ENCODE measurements at regions not wholly inside any gene's neighbourhood (a gene's known extent, or its start where the extent isn't known, plus 50 kb on each side); places are given as distances from the start of the nearest gene placed in this dataset.

GRCh38 chr1:80919426-80919825 lies 881.3 kb upstream of the ADGRL2 start:
- H3K9me3 ChIP-seq: no peaks in the 10 kb centered on the region
- no peaks in the 10 kb centered on the region for H3K27me3 ChIP-seq
- intact Hi-C loops (cut with DNase I; ENCODE audit: low total_unique reads): no loop called here
- no peak overlapping the region for H3K4me3 ChIP-seq
- no peak for DNase-seq
- H3K36me3 ChIP-seq (ENCODE audit: low read depth, missing control alignments): no peaks in the 10 kb centered on the region
- peaks cover 4% of the 10 kb centered on the region for H3K4me1 ChIP-seq
- TF ChIP-seq CTCF (IDR thresholded peaks at IDR 0.05) (no peak), POLR2A (IDR thresholded peaks at IDR 0.05) (no peak)
- no peak overlapping the region for H3K27ac ChIP-seq
- 93% methylated on average over 6 of the region's 6 CpGs for WGBS, 2 donors

- H3K27me3 ChIP-seq: no peaks in the 10 kb centered on the region
- H3K36me3 ChIP-seq (ENCODE audit: low read depth, missing control alignments): no peaks in the 10 kb centered on the region
- WGBS, 2 donors: 0 to 19% methylated on average over 1 of the region's 1 CpG
- intact Hi-C loops (cut with DNase I; ENCODE audit: low total_unique reads): no loop called here
- no peak for DNase-seq
- peaks cover 4% of the 10 kb centered on the region for H3K4me1 ChIP-seq
- no peak overlapping the region for H3K4me3 ChIP-seq
- TF ChIP-seq CTCF (IDR thresholded peaks at IDR 0.05) (no peak), POLR2A (IDR thresholded peaks at IDR 0.05) (no peak)
- no peaks in the 10 kb centered on the region for H3K9me3 ChIP-seq
- H3K27ac ChIP-seq: no peak overlapping the region
Measured at GRCh38 chr1:80918380-80918779, 882.4 kb upstream of the ADGRL2 start.

- intact Hi-C loops (cut with DNase I; ENCODE audit: low total_unique reads): no loop called here
Measured at GRCh38 chr1:80917826-80918225, 882.9 kb upstream of the ADGRL2 start.

GRCh38 chr1:80917225-80917624 lies 883.5 kb upstream of the ADGRL2 start:
- Histone ChIP-seq H3K4me1 (peaks cover 4% of the 10 kb centered on the region), H3K27me3 (no peaks in the 10 kb centered on the region), H3K9me3 (no peaks in the 10 kb centered on the region), H3K27ac (no peak overlapping the region), H3K36me3 (ENCODE audit: low read depth, missing control alignments) (no peaks in the 10 kb centered on the region), H3K4me3 (no peak overlapping the region)
- intact Hi-C loops (cut with DNase I; ENCODE audit: low total_unique reads): no loop called here
- 59% methylated on average over 1 of the region's 1 CpG for WGBS, 2 donors
- TF ChIP-seq CTCF (IDR thresholded peaks at IDR 0.05): no peak
- TF ChIP-seq POLR2A (IDR thresholded peaks at IDR 0.05): no peak
- no peak for DNase-seq

More at GRCh38 chr1:80917826-80918225, 882.9 kb upstream of the ADGRL2 start:
- Histone ChIP-seq H3K4me1 (peaks cover 4% of the 10 kb centered on the region), H3K4me3 (no peak overlapping the region), H3K27me3 (no peaks in the 10 kb centered on the region), H3K9me3 (no peaks in the 10 kb centered on the region), H3K36me3 (ENCODE audit: low read depth, missing control alignments) (no peaks in the 10 kb centered on the region), H3K27ac (no peak overlapping the region)
- TF ChIP-seq POLR2A (IDR thresholded peaks at IDR 0.05) (no peak), CTCF (IDR thresholded peaks at IDR 0.05) (no peak)
- WGBS, 2 donors: 74 to 78% methylated on average over 2 of the region's 2 CpGs
- DNase-seq: no peak

GRCh38 chr1:80915491-80915890 lies 885.2 kb upstream of the ADGRL2 start:
- Histone ChIP-seq H3K27me3 (no peaks in the 10 kb centered on the region), H3K36me3 (ENCODE audit: low read depth, missing control alignments) (no peaks in the 10 kb centered on the region), H3K27ac (no peak overlapping the region), H3K4me3 (no peak overlapping the region), H3K4me1 (peaks cover 4% of the 10 kb centered on the region), H3K9me3 (no peaks in the 10 kb centered on the region)
- intact Hi-C loops (cut with DNase I; ENCODE audit: low total_unique reads): no loop called here
- TF ChIP-seq POLR2A (IDR thresholded peaks at IDR 0.05) (no peak), CTCF (IDR thresholded peaks at IDR 0.05) (no peak)
- no peak for DNase-seq
